ENCODE measurements at regions not wholly inside any gene's neighbourhood (a gene's known extent, or its start where the extent isn't known, plus 50 kb on each side); places are given as distances from the start of the nearest gene placed in this dataset.

DNA sequence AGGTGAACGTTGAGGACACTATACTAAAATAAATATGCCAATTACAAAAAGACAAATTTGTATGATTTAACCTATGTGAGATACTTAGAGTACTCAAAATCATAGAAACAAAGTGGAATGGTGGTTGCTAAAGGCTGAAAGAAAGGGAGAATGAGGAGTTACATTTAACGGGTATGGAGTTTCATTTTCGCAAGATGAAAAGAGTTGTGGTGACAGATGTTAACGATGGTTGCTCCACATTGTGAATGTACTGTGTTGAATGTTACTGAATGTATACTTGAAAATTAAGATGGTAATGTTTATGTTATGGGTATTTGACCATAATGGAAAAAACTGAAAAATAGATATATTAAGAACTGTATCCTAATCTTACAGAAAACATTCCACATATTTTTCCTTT is 51.3 kb upstream of the MOCS2 start:
- Histone ChIP-seq H3K27me3 (replicated peaks in 1 of 4; ENCODE audit: control extremely low read depth in 1 of 4, control insufficient read depth in 3 of 4, insufficient read depth in 4 of 4, low read length in 3 of 4) (peaks cover 0 to 10% (median 1%) of the 10 kb centered on the region in 4 experiments), H3K4me1 (ENCODE audit: control insufficient read depth in 2 of 2, insufficient read depth in 2 of 2, low read length in 2 of 2) (no peaks in the 10 kb centered on the region), H3K4me2 (replicated peaks; ENCODE audit: low read depth, low read length, poor library complexity, severe bottlenecking) (no peak overlapping the region), H2AFZ (ENCODE audit: insufficient read depth, low read depth, low read length, poor library complexity, severe bottlenecking) (no peak overlapping the region), H3K27ac (ENCODE audit: low read length in 2 of 2) (no peak overlapping the region), H4K20me1 (ENCODE audit: control insufficient read depth, insufficient read depth, low read length, poor library complexity, severe bottlenecking) (no peaks in the 10 kb centered on the region), H3K79me2 (ENCODE audit: control insufficient read depth, insufficient read depth, low read length) (no peaks in the 10 kb centered on the region), H3K9me3 (ENCODE audit: control extremely low read depth in 1 of 3, control insufficient read depth in 2 of 3, insufficient read depth in 1 of 3, low read length in 2 of 3) (no peaks in the 10 kb centered on the region), H3K9ac (ENCODE audit: low read length) (no peak overlapping the region), H3K36me3 (replicated peaks in 1 of 2; ENCODE audit: control extremely low read depth in 1 of 2, control insufficient read depth in 1 of 2, extremely low read depth in 1 of 2, insufficient read depth in 2 of 2, low read length in 1 of 2) (no peaks in the 10 kb centered on the region), H3K4me3 (ENCODE audit: control extremely low read depth in 1 of 5, extremely low read depth in 1 of 5, insufficient read depth in 1 of 5, low read depth in 2 of 5, low read length in 4 of 5) (no peak overlapping the region)
- no peak for TF ChIP-seq EZH2 (IDR thresholded peaks at IDR 0.05; ENCODE audit: borderline replicate concordance, insufficient read depth, low read depth, low read length, poor library complexity, severe bottlenecking)
- TF ChIP-seq, protein P1, sequence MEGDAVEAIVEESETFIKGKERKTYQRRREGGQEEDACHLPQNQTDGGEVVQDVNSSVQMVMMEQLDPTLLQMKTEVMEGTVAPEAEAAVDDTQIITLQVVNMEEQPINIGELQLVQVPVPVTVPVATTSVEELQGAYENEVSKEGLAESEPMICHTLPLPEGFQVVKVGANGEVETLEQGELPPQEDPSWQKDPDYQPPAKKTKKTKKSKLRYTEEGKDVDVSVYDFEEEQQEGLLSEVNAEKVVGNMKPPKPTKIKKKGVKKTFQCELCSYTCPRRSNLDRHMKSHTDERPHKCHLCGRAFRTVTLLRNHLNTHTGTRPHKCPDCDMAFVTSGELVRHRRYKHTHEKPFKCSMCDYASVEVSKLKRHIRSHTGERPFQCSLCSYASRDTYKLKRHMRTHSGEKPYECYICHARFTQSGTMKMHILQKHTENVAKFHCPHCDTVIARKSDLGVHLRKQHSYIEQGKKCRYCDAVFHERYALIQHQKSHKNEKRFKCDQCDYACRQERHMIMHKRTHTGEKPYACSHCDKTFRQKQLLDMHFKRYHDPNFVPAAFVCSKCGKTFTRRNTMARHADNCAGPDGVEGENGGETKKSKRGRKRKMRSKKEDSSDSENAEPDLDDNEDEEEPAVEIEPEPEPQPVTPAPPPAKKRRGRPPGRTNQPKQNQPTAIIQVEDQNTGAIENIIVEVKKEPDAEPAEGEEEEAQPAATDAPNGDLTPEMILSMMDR (IDR thresholded peaks at IDR 0.05) = no peak
- H3K4me1 Mint-ChIP-seq = no peaks in the 10 kb centered on the region
- no peaks in the 10 kb centered on the region for H3K9me3 Mint-ChIP-seq (ENCODE audit: insufficient read depth)
- DNase-seq = no peak
- POLR2A ChIA-PET = no interaction called here
- H3K27ac Mint-ChIP-seq = no peak overlapping the region
- no peak overlapping the region for H3K4me3 Mint-ChIP-seq
- whole genome bisulfite sequencing (ENCODE audit: insufficient coverage) = 63% methylated on average over 2 of the region's 4 CpGs
- intact Hi-C loops (cut with micrococcal nuclease) = no loop called here
- CTCF ChIA-PET = no interaction called here
- ATAC-seq (ENCODE audit: low read depth) = no peak
- peaks cover 13% of the 10 kb centered on the region for H3K27me3 Mint-ChIP-seq

DNA sequence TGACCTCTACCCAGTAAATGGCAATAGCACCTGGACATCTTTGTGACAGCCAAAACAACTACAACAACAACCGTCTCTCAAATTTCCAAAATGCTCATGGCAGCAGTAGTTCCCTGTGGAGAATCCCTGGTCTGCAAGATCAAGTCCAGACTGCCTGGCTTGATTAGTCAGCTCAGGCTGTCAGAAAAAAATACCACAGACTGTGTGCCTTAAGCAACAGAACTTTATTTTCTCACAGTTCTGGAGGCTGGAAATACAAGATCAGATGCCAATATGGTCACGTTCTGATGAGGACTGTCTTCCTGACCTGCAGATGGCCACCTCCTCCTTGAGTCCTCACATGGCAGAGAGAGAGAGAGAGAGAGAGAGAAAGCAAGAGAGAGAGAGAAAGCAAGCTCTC is 52.3 kb upstream of the MOCS2 start:
- POLR2A ChIA-PET = no interaction called here
- WGBS (ENCODE audit: insufficient coverage) = 100% methylated on average over 1 of the region's 2 CpGs

More for the DNA sequence above, 52.3 kb upstream of the MOCS2 start:
- DNase-seq (no peak), ATAC-seq (ENCODE audit: low read depth) (no peak)
- Histone ChIP-seq H4K20me1 (ENCODE audit: control insufficient read depth, insufficient read depth, low read length, poor library complexity, severe bottlenecking) (no peaks in the 10 kb centered on the region), H3K36me3 (replicated peaks in 1 of 2; ENCODE audit: control extremely low read depth in 1 of 2, control insufficient read depth in 1 of 2, extremely low read depth in 1 of 2, insufficient read depth in 2 of 2, low read length in 1 of 2) (no peaks in the 10 kb centered on the region), H3K79me2 (ENCODE audit: control insufficient read depth, insufficient read depth, low read length) (no peaks in the 10 kb centered on the region), H3K9me3 (ENCODE audit: control extremely low read depth in 1 of 3, control insufficient read depth in 2 of 3, insufficient read depth in 1 of 3, low read length in 2 of 3) (no peaks in the 10 kb centered on the region), H3K27ac (ENCODE audit: low read length in 2 of 2) (no peak overlapping the region), H3K4me3 (ENCODE audit: control extremely low read depth in 1 of 5, extremely low read depth in 1 of 5, insufficient read depth in 1 of 5, low read depth in 2 of 5, low read length in 4 of 5) (no peak overlapping the region), H3K27me3 (replicated peaks in 1 of 4; ENCODE audit: control extremely low read depth in 1 of 4, control insufficient read depth in 3 of 4, insufficient read depth in 4 of 4, low read length in 3 of 4) (peaks cover 0 to 9% (median 1%) of the 10 kb centered on the region in 4 experiments), H3K4me1 (ENCODE audit: control insufficient read depth in 2 of 2, insufficient read depth in 2 of 2, low read length in 2 of 2) (no peaks in the 10 kb centered on the region), H2AFZ (ENCODE audit: insufficient read depth, low read depth, low read length, poor library complexity, severe bottlenecking) (no peak overlapping the region), H3K4me2 (replicated peaks; ENCODE audit: low read depth, low read length, poor library complexity, severe bottlenecking) (no peak overlapping the region), H3K9ac (ENCODE audit: low read length) (no peak overlapping the region)
- TF ChIP-seq EZH2 (IDR thresholded peaks at IDR 0.05; ENCODE audit: borderline replicate concordance, insufficient read depth, low read depth, low read length, poor library complexity, severe bottlenecking) = no peak
- TF ChIP-seq, protein P1 (IDR thresholded peaks at IDR 0.05) = no peak
- no peak overlapping the region for H3K27ac Mint-ChIP-seq
- H3K4me1 Mint-ChIP-seq = no peaks in the 10 kb centered on the region
- peaks cover 10% of the 10 kb centered on the region for H3K27me3 Mint-ChIP-seq
- H3K4me3 Mint-ChIP-seq = no peak overlapping the region
- CTCF ChIA-PET = no interaction called here
- intact Hi-C loops (cut with micrococcal nuclease) = no loop called here
- no peaks in the 10 kb centered on the region for H3K9me3 Mint-ChIP-seq (ENCODE audit: insufficient read depth)

Measured in B cell (primary cell).